Keratinocyte (primary cell): ENCODE measurements at regions not wholly inside any gene's neighbourhood (a gene's known extent, or its start where the extent isn't known, plus 50 kb on each side); places are given as distances from the start of the nearest gene placed in this dataset.

Experiments used
- DNase-seq: peaks from one replicate; pipeline ENCODE4 v3.0.0-alpha.2; 2011; ENCODE audit warnings: low read depth, missing footprints, low spot score
- FAIRE-seq: peaks from 2 replicates; lab custom pipeline; 2011; peaks lifted over from hg19 to GRCh38; lab: Jason Lieb, UNC
- H2AFZ ChIP-seq: 2 replicates; pipeline ENCODE4 v1.6.0; 2012; ENCODE audit warnings: low read length, control low read depth, inconsistent platforms; ENCODE audit not compliant: control insufficient read depth
- H3K27ac ChIP-seq: 2 replicates; pipeline ENCODE4 v1.5.1; 2011; ENCODE audit warnings: low read length; ENCODE audit not compliant: control insufficient read depth, insufficient read depth
- H3K27me3 ChIP-seq: 3 replicates; pipeline ENCODE4 v1.6.0; 2011; ENCODE audit warnings: low read length; ENCODE audit not compliant: control insufficient read depth, insufficient read depth; ENCODE audit errors: extremely low read depth
- H3K36me3 ChIP-seq, 2 experiments: 2 replicates in 1 of 2; 3 replicates in 1 of 2; pipeline ENCODE4 v1.5.1; 2011; ENCODE audit warnings: low read length in 2 of 2, mild to moderate bottlenecking in 1 of 2; ENCODE audit not compliant: control insufficient read depth in 2 of 2, insufficient read depth in 2 of 2; ENCODE audit errors: extremely low read depth in 1 of 2
- H3K4me1 ChIP-seq: 3 replicates; pipeline ENCODE4 v1.5.1; 2011; ENCODE audit warnings: low read length; ENCODE audit not compliant: control insufficient read depth, insufficient read depth; ENCODE audit errors: extremely low read depth
- H3K4me2 ChIP-seq: 3 replicates; pipeline ENCODE4 v1.6.0; 2011; ENCODE audit warnings: low read depth, low read length; ENCODE audit not compliant: control insufficient read depth, insufficient read depth; ENCODE audit errors: extremely low read depth
- H3K4me3 ChIP-seq, 3 experiments: fragments of 200-600 bp in 1 of 3; sonication (generic) in 1 of 3; 2 replicates in 2 of 3; 3 replicates in 1 of 3; pipeline ENCODE4 v1.5.1; 2011 to 2016; ENCODE audit warnings: low read length in 3 of 3, mild to moderate bottlenecking in 3 of 3, control low read depth in 2 of 3, inconsistent platforms in 1 of 3, low read depth in 1 of 3, mixed read lengths in 1 of 3, mixed run types in 1 of 3, moderate library complexity in 1 of 3; ENCODE audit not compliant: control insufficient read depth in 2 of 3, insufficient read depth in 2 of 3; ENCODE audit errors: extremely low read depth in 1 of 3
- H3K79me2 ChIP-seq: 2 replicates; pipeline ENCODE4 v1.6.0; 2012; ENCODE audit warnings: low read length; ENCODE audit not compliant: control insufficient read depth, insufficient read depth
- H3K9ac ChIP-seq: 3 replicates; pipeline ENCODE4 v1.6.0; 2011; ENCODE audit warnings: low read length; ENCODE audit not compliant: control insufficient read depth, insufficient read depth; ENCODE audit errors: extremely low read depth
- H3K9me1 ChIP-seq: 3 replicates; pipeline ENCODE4 v1.6.0; 2011; ENCODE audit warnings: low read length; ENCODE audit not compliant: control insufficient read depth, insufficient read depth; ENCODE audit errors: extremely low read depth
- H3K9me3 ChIP-seq: 2 replicates; pipeline ENCODE4 v1.5.1; 2012; ENCODE audit warnings: low read depth, low read length; ENCODE audit not compliant: control insufficient read depth
- H4K20me1 ChIP-seq: 3 replicates; pipeline ENCODE4 v1.6.0; 2011; ENCODE audit warnings: low read length; ENCODE audit not compliant: control insufficient read depth, insufficient read depth; ENCODE audit errors: extremely low read depth
- EZH2 ChIP-seq: IDR thresholded peaks from one replicate; pipeline ENCODE4 v1.6.1; 2012; ENCODE audit warnings: inconsistent platforms, mild to moderate bottlenecking, low read length, moderate library complexity
- dilution Hi-C: fragments of 300-500 bp; cut with MboI; formaldehyde crosslinking; loops from one replicate; pipeline ENCODE4 v1.7.0; 2020; ENCODE audit warnings: low sequenced_read_pairs; ENCODE audit not compliant: extremely low pct_ligation_motif_present
- TF ChIP-seq, protein P1 (sequence below), 3 experiments: IDR thresholded peaks in 1 of 3; conservative IDR thresholded peaks in 1 of 3; optimal IDR thresholded peaks in 1 of 3; 2 replicates in 2 of 3; 3 replicates in 1 of 3; pipeline versions ENCODE3 to v1.5.1; 2011; ENCODE audit warnings: low read length in 3 of 3, mild to moderate bottlenecking in 3 of 3, moderate library complexity in 2 of 3, control low read depth in 1 of 3, inconsistent platforms in 1 of 3; ENCODE audit not compliant: insufficient read depth in 2 of 3; ENCODE audit errors: extremely low read depth in 1 of 3

DNA sequence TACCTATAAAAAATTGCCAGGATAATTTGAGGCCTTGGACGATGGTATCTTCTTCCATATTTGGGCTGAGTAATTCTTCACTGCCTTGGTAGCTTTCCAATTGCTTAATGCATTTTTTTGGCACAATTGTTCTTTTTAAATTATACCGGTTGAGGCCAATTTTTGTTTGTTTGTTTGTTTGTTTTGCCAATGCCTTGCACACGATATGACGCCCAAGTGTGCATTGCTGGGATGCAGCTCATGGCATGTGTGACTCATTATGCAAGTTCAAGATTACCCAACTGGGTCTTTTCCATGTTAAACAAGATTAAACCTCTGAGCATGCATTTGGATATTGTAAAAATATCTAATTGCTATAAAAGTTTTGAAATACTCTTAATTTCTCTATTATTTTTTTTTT is 71.1 kb upstream of the KCNIP4 start:
- H3K4me2 ChIP-seq: no peak overlapping the region
- no peak for FAIRE-seq
- H3K27me3 ChIP-seq: no peaks in the 10 kb centered on the region
- dilution Hi-C loops: no loop called here
- no peak overlapping the region for H3K27ac ChIP-seq
- no peaks in the 10 kb centered on the region for H3K9me3 ChIP-seq
- no peak overlapping the region for H3K4me3 ChIP-seq
- no peaks in the 10 kb centered on the region for H3K9me1 ChIP-seq
- no peaks in the 10 kb centered on the region for H4K20me1 ChIP-seq
- H3K36me3 ChIP-seq: no peaks in the 10 kb centered on the region
- no peaks in the 10 kb centered on the region for H3K79me2 ChIP-seq
- TF ChIP-seq, protein P1, sequence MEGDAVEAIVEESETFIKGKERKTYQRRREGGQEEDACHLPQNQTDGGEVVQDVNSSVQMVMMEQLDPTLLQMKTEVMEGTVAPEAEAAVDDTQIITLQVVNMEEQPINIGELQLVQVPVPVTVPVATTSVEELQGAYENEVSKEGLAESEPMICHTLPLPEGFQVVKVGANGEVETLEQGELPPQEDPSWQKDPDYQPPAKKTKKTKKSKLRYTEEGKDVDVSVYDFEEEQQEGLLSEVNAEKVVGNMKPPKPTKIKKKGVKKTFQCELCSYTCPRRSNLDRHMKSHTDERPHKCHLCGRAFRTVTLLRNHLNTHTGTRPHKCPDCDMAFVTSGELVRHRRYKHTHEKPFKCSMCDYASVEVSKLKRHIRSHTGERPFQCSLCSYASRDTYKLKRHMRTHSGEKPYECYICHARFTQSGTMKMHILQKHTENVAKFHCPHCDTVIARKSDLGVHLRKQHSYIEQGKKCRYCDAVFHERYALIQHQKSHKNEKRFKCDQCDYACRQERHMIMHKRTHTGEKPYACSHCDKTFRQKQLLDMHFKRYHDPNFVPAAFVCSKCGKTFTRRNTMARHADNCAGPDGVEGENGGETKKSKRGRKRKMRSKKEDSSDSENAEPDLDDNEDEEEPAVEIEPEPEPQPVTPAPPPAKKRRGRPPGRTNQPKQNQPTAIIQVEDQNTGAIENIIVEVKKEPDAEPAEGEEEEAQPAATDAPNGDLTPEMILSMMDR (optimal IDR thresholded peaks at IDR 0.05 in 1 of 3, IDR thresholded peaks at IDR 0.05 in 1 of 3, conservative IDR thresholded peaks at IDR 0.05 in 1 of 3; ENCODE audit: extremely low read depth in 1 of 3, insufficient read depth in 2 of 3, low read length in 3 of 3): no peak
- TF ChIP-seq EZH2: no peak
- no peak for DNase-seq
- H3K9ac ChIP-seq: no peak overlapping the region
- H2AFZ ChIP-seq: no peak overlapping the region
- H3K4me1 ChIP-seq: no peaks in the 10 kb centered on the region

DNA sequence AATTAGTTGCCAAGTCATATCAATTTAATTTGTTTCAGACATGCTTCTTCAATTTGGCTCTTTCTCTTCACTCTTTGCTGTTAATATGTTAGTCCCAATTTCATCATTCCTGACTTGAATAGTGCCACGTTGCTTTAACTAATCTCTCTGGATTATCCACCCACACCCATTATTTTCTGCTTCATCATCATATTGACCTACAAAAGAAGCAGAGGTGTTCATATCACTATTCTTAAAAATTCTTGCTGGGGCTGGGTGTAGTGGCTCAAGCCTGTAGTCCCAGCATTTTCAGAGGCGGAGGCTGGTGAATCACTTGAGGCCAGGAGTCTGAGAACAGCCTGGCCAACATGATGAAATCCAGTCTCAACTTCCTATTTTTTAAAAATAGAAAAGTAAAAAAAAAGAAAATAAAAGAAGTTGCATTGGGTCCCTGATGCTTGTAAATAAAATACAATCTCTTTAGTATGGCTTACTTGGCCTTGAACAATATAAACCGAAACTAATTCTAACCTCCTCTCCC is 65.7 kb upstream of the KCNIP4 start:
- H2AFZ ChIP-seq: no peak overlapping the region
- no peak overlapping the region for H3K4me3 ChIP-seq
- no peaks in the 10 kb centered on the region for H3K9me1 ChIP-seq
- no peak for TF ChIP-seq EZH2
- TF ChIP-seq, protein P1 (optimal IDR thresholded peaks at IDR 0.05 in 1 of 3, IDR thresholded peaks at IDR 0.05 in 1 of 3, conservative IDR thresholded peaks at IDR 0.05 in 1 of 3; ENCODE audit: extremely low read depth in 1 of 3, insufficient read depth in 2 of 3, low read length in 3 of 3): no peak
- no peak overlapping the region for H3K27ac ChIP-seq
- H4K20me1 ChIP-seq: no peaks in the 10 kb centered on the region
- H3K4me2 ChIP-seq: no peak overlapping the region
- dilution Hi-C loops: no loop called here
- no peak overlapping the region for H3K9ac ChIP-seq
- FAIRE-seq: no peak
- H3K27me3 ChIP-seq: no peaks in the 10 kb centered on the region
- no peak for DNase-seq
- H3K79me2 ChIP-seq: no peaks in the 10 kb centered on the region
- H3K9me3 ChIP-seq: no peaks in the 10 kb centered on the region
- no peaks in the 10 kb centered on the region for H3K4me1 ChIP-seq
- no peaks in the 10 kb centered on the region for H3K36me3 ChIP-seq
